Endodermal cell (in vitro differentiated cells): ENCODE measurements at regions not wholly inside any gene's neighbourhood (a gene's known extent, or its start where the extent isn't known, plus 50 kb on each side); places are given as distances from the start of the nearest gene placed in this dataset.

Experiments used
- DNase-seq: peaks from one replicate; pipeline ENCODE4 v3.0.0-alpha.2; 2017
- H3K27ac ChIP-seq: 2 replicates; pipeline ENCODE4 v1.5.1; 2013; ENCODE audit warnings: mild to moderate bottlenecking, low read depth, low read length, moderate library complexity
- H3K27me3 ChIP-seq: 2 replicates; pipeline ENCODE4 v1.6.1; 2013; ENCODE audit warnings: mild to moderate bottlenecking, low read length, moderate library complexity; ENCODE audit not compliant: insufficient read depth, control insufficient read depth, poor library complexity, severe bottlenecking
- H3K36me3 ChIP-seq: 2 replicates; pipeline ENCODE4 v1.7.0; 2013; ENCODE audit warnings: mild to moderate bottlenecking, low read length, moderate library complexity; ENCODE audit not compliant: control insufficient read depth, insufficient read depth
- H3K4me1 ChIP-seq: one replicate; pipeline ENCODE4 v1.7.0; 2013; ENCODE audit warnings: low read length; ENCODE audit not compliant: control insufficient read depth, insufficient read depth
- H3K4me3 ChIP-seq: 2 replicates; pipeline ENCODE4 v1.5.1; 2013; ENCODE audit warnings: mild to moderate bottlenecking, low read length, moderate library complexity
- H3K9ac ChIP-seq: 2 replicates; pipeline ENCODE4 v1.6.1; 2013; ENCODE audit warnings: mild to moderate bottlenecking, low read length, moderate library complexity; ENCODE audit not compliant: poor library complexity, severe bottlenecking; ENCODE audit errors: extremely low read depth
- H3K9me3 ChIP-seq: 2 replicates; pipeline ENCODE4 v1.6.1; 2013; ENCODE audit warnings: mild to moderate bottlenecking, low read length, moderate library complexity; ENCODE audit not compliant: control insufficient read depth
- H3K27ac Mint-ChIP-seq: 2 replicates; pipeline ENCODE4 v1.8.0; 2020; ENCODE audit warnings: mixed read lengths
- H3K27me3 Mint-ChIP-seq: 2 replicates; pipeline ENCODE4 v1.8.0; 2021; ENCODE audit warnings: mild to moderate bottlenecking, mixed read lengths; ENCODE audit not compliant: insufficient read depth
- H3K36me3 Mint-ChIP-seq: 2 replicates; pipeline ENCODE4 v1.8.0; 2020; ENCODE audit warnings: low read depth, mixed read lengths
- H3K4me1 Mint-ChIP-seq: 2 replicates; pipeline ENCODE4 v1.8.0; 2020; ENCODE audit warnings: mixed read lengths
- H3K4me3 Mint-ChIP-seq: 2 replicates; pipeline ENCODE4 v1.8.0; 2020; ENCODE audit warnings: mild to moderate bottlenecking, moderate library complexity, mixed read lengths
- H3K9me3 Mint-ChIP-seq: 2 replicates; pipeline ENCODE4 v1.8.0; 2020; ENCODE audit warnings: mild to moderate bottlenecking, mixed read lengths
- CTCF ChIP-seq: fragments of 200-600 bp; sonication (generic); conservative IDR thresholded peaks from 2 replicates; pipeline ENCODE4 v1.5.0; 2021; ENCODE audit warnings: antibody characterized with exemption, mild to moderate bottlenecking
- WGBS, 2 experiments: methylation state at CpG; one replicate each; pipeline versions ENCODE4 v1.1.5 to v1.1.7; 2013; ENCODE audit warnings: missing lambda C conversion rate in 2 of 2, mixed read lengths in 1 of 2; ENCODE audit not compliant: insufficient coverage in 1 of 2, insufficient read length in 1 of 2; 5-methylcytosine and 5-hydroxymethylcytosine counted together

- Mint-ChIP-seq H3K4me3 (peak overlapping the region; percentile 39), H3K36me3 (no peaks in the 10 kb centered on the region), H3K27ac (peak overlapping the region; percentile 91), H3K4me1 (peaks cover 38% of the 10 kb centered on the region), H3K9me3 (no peaks in the 10 kb centered on the region), H3K27me3 (no peaks in the 10 kb centered on the region)
- Histone ChIP-seq H3K9me3 (no peaks in the 10 kb centered on the region), H3K4me3 (peak overlapping the region; percentile 2), H3K36me3 (no peaks in the 10 kb centered on the region), H3K27ac (no peak overlapping the region), H3K27me3 (no peaks in the 10 kb centered on the region), H3K4me1 (peaks cover 13% of the 10 kb centered on the region), H3K9ac (no peak overlapping the region)
- TF ChIP-seq CTCF = no peak
- DNase-seq = no peak
- WGBS, 2 experiments = 88% methylated on average over 1 of the region's 3 CpGs; no CpG with 5 or more reads in 1 of the 2 experiments
Measured at GRCh38 chr4:123599061-123599919, 202.7 kb downstream of the SPRY1 start.

- Histone ChIP-seq H3K36me3 (no peaks in the 10 kb centered on the region), H3K4me1 (peaks cover 13% of the 10 kb centered on the region), H3K27ac (peak overlapping the region; percentile 52), H3K9ac (peak overlapping the region; percentile 54), H3K27me3 (no peaks in the 10 kb centered on the region), H3K4me3 (peak overlapping the region; percentile 72), H3K9me3 (no peaks in the 10 kb centered on the region)
- TF ChIP-seq CTCF = no peak
- H3K9me3 Mint-ChIP-seq = no peaks in the 10 kb centered on the region
- H3K4me3 Mint-ChIP-seq = peak overlapping the region; percentile 39
- H3K4me1 Mint-ChIP-seq = peaks cover 38% of the 10 kb centered on the region
- H3K27me3 Mint-ChIP-seq = no peaks in the 10 kb centered on the region
- H3K36me3 Mint-ChIP-seq = no peaks in the 10 kb centered on the region
- H3K27ac Mint-ChIP-seq = peak overlapping the region; percentile 91
- peak; percentile 82 for DNase-seq
- WGBS, 2 experiments = 29% methylated on average over 5 of the region's 5 CpGs; no CpG with 5 or more reads in 1 of the 2 experiments
Measured at GRCh38 chr4:123599920-123600810, 203.6 kb downstream of the SPRY1 start.

GRCh38 chr4:123600987-123601904 is 204.7 kb downstream of the SPRY1 start:
- no peaks in the 10 kb centered on the region for H3K36me3 Mint-ChIP-seq
- Histone ChIP-seq H3K9me3 (no peaks in the 10 kb centered on the region), H3K36me3 (no peaks in the 10 kb centered on the region), H3K4me1 (peaks cover 13% of the 10 kb centered on the region), H3K27me3 (no peaks in the 10 kb centered on the region), H3K4me3 (peak overlapping the region; percentile 72), H3K27ac (peak overlapping the region; percentile 10), H3K9ac (no peak overlapping the region)
- no peaks in the 10 kb centered on the region for H3K9me3 Mint-ChIP-seq
- WGBS, 2 experiments = 86 to 88% methylated on average over 5 to 6 of the region's 6 CpGs
- peak overlapping the region; percentile 91 for H3K27ac Mint-ChIP-seq
- DNase-seq = no peak
- no peak overlapping the region for H3K4me3 Mint-ChIP-seq
- peaks cover 38% of the 10 kb centered on the region for H3K4me1 Mint-ChIP-seq
- TF ChIP-seq CTCF = no peak
- no peaks in the 10 kb centered on the region for H3K27me3 Mint-ChIP-seq
